PC-9 (cell line): ENCODE measurements at regions not wholly inside any gene's neighbourhood (a gene's known extent, or its start where the extent isn't known, plus 50 kb on each side); places are given as distances from the start of the nearest gene placed in this dataset.

Experiments
- BruUV-seq: library from RNA; stranded (reverse); fragments of 400-500 nt; replicated peaks from 2 replicates; lab custom pipeline; 2021; lab: Mats Ljungman, UMichigan
- CTCF ChIA-PET: fragments of 300-600 bp; sonication (Branson Sonifier 250); formaldehyde crosslinking; loops from one replicate; lab custom pipeline; 2022; ENCODE audit warnings: antibody characterized with exemption; lab: Charles Lee
- POLR2A ChIA-PET: fragments of 300-600 bp; sonication (Branson Sonifier 250); formaldehyde crosslinking; loops from one replicate; lab custom pipeline; 2022; ENCODE audit warnings: antibody characterized with exemption; ENCODE audit not compliant: unreplicated experiment; lab: Charles Lee
- DNase-seq, 2 experiments: peaks; one replicate each; pipeline versions ENCODE4 v3.0.0 to v3.0.0-alpha.2; 2015 to 2022; ENCODE audit warnings: mixed read lengths in 1 of 2
- H2AFZ ChIP-seq: fragments of 200-600 bp; sonication (generic); 2 replicates; pipeline ENCODE4 v1.8.1; 2017; ENCODE audit warnings: antibody characterized with exemption
- H3F3A ChIP-seq: fragments of 200-600 bp; sonication (generic); 2 replicates; pipeline ENCODE4 v1.8.1; 2017; ENCODE audit warnings: antibody characterized with exemption, mild to moderate bottlenecking, low read depth; ENCODE audit not compliant: insufficient read depth
- H3K27ac ChIP-seq: fragments of 200-600 bp; sonication (generic); 2 replicates; pipeline ENCODE4 v1.6.1; 2016; ENCODE audit warnings: mixed run types
- H3K27me3 ChIP-seq: fragments of 200-600 bp; sonication (generic); 2 replicates; pipeline ENCODE4 v1.6.1; 2016; ENCODE audit warnings: low read depth, mixed run types; ENCODE audit not compliant: insufficient read depth
- H3K36me3 ChIP-seq: fragments of 200-600 bp; sonication (generic); 2 replicates; pipeline ENCODE4 v1.6.1; 2016; ENCODE audit warnings: low read depth, mixed run types
- H3K4me1 ChIP-seq: fragments of 200-600 bp; sonication (generic); replicated peaks from 2 replicates; pipeline ENCODE4 v1.6.1; 2016; ENCODE audit warnings: mixed run types; ENCODE audit not compliant: insufficient read depth
- H3K4me2 ChIP-seq: fragments of 200-600 bp; sonication (generic); 2 replicates; pipeline ENCODE4 v1.6.1; 2017; ENCODE audit warnings: mixed run types
- H3K4me3 ChIP-seq: fragments of 200-600 bp; sonication (generic); 2 replicates; pipeline ENCODE4 v1.6.1; 2016; ENCODE audit warnings: mixed run types
- H3K79me2 ChIP-seq: fragments of 200-600 bp; sonication (generic); 2 replicates; pipeline ENCODE4 v1.6.1; 2017; ENCODE audit warnings: low read depth, mixed run types
- H3K9me2 ChIP-seq: fragments of 200-600 bp; sonication (generic); 2 replicates; pipeline ENCODE4 v1.8.1; 2017; ENCODE audit warnings: mild to moderate bottlenecking; ENCODE audit not compliant: insufficient read depth
- H3K9me3 ChIP-seq: fragments of 200-600 bp; sonication (generic); 2 replicates; pipeline ENCODE4 v1.8.1; 2016; ENCODE audit warnings: low read depth; ENCODE audit not compliant: insufficient read depth
- H4K20me1 ChIP-seq: fragments of 200-600 bp; sonication (generic); 2 replicates; pipeline ENCODE4 v1.8.1; 2017; ENCODE audit not compliant: insufficient read depth
- EZH2 ChIP-seq: fragments of 200-600 bp; sonication (generic); IDR thresholded peaks from 2 replicates; pipeline ENCODE4 v1.8.0; 2017; ENCODE audit warnings: antibody characterized with exemption, low read depth
- intact Hi-C: fragments of 100-400 bp; cut with micrococcal nuclease; formaldehyde crosslinking; loops from one replicate; pipeline ENCODE4 v1.10.0; 2022; ENCODE audit not compliant: unreplicated experiment
- TF ChIP-seq, protein P1 (sequence below): fragments of 200-600 bp; sonication (generic); conservative IDR thresholded peaks from 2 replicates; pipeline ENCODE4 v1.6.1; 2017; ENCODE audit warnings: mixed run types, antibody characterized with exemption, mild to moderate bottlenecking, moderate library complexity

DNA sequence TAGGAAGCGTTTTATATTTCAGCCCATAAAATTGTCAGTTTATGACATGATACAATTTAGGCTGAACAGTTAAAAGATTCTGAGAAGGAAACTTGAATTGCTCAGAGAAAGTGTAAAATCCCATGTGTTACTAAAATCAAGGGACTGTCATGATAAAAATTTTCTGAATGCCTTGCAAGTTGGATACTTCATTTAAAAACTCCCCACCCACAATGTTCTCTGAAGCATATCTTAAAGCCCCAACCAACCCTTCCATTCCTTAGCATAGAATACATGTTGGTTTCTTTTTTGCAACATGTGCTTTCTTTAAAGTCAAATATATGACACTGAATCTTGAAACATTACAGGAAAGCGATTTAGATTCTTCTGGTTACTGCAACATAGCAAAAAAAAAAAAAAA, 97.4 kb downstream of the MRPL39 start:
- Histone ChIP-seq H3K36me3 (no peaks in the 10 kb centered on the region), H2AFZ (no peak overlapping the region), H3K4me3 (no peak overlapping the region), H3F3A (no peaks in the 10 kb centered on the region), H3K4me2 (no peak overlapping the region), H3K9me2 (no peaks in the 10 kb centered on the region), H3K27ac (no peak overlapping the region), H4K20me1 (no peaks in the 10 kb centered on the region), H3K27me3 (no peaks in the 10 kb centered on the region), H3K79me2 (no peaks in the 10 kb centered on the region), H3K9me3 (no peaks in the 10 kb centered on the region), H3K4me1 (no peaks in the 10 kb centered on the region)
- intact Hi-C loops, result no loop called here
- TF ChIP-seq EZH2, result no peak
- TF ChIP-seq, protein P1, sequence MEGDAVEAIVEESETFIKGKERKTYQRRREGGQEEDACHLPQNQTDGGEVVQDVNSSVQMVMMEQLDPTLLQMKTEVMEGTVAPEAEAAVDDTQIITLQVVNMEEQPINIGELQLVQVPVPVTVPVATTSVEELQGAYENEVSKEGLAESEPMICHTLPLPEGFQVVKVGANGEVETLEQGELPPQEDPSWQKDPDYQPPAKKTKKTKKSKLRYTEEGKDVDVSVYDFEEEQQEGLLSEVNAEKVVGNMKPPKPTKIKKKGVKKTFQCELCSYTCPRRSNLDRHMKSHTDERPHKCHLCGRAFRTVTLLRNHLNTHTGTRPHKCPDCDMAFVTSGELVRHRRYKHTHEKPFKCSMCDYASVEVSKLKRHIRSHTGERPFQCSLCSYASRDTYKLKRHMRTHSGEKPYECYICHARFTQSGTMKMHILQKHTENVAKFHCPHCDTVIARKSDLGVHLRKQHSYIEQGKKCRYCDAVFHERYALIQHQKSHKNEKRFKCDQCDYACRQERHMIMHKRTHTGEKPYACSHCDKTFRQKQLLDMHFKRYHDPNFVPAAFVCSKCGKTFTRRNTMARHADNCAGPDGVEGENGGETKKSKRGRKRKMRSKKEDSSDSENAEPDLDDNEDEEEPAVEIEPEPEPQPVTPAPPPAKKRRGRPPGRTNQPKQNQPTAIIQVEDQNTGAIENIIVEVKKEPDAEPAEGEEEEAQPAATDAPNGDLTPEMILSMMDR, result no peak
- no peak for DNase-seq
- no TSS peak for BruUV-seq
- POLR2A ChIA-PET, result no interaction called here
- CTCF ChIA-PET, result no interaction called here

DNA sequence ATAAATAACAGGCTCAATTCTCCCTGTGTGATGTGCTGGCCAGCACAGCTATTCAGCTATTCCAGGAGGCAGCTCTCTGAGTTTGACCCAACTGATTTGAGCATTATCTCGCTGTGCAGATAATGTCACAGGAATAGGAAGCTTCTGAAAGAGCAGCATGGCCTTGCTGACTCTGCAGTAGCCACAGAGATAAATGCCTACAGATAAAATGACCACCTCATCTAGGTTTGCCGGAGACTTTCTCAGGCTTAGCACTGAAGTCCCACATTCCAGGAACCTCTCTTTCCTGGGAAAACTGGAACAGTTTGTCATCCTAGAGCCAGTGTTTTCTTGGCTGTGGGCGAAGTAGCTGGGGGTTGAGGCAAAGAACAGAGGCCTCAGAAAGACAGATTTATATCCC, 98.9 kb downstream of the MRPL39 start:
- BruUV-seq, result no TSS peak
- Histone ChIP-seq H3K9me2 (no peaks in the 10 kb centered on the region), H3K4me2 (no peak overlapping the region), H3K79me2 (no peaks in the 10 kb centered on the region), H3K4me1 (no peaks in the 10 kb centered on the region), H3K27me3 (no peaks in the 10 kb centered on the region), H3K4me3 (no peak overlapping the region), H3F3A (no peaks in the 10 kb centered on the region), H3K9me3 (no peaks in the 10 kb centered on the region), H3K27ac (no peak overlapping the region), H2AFZ (no peak overlapping the region), H3K36me3 (no peaks in the 10 kb centered on the region), H4K20me1 (no peaks in the 10 kb centered on the region)
- TF ChIP-seq, protein P1, result no peak
- no peak for TF ChIP-seq EZH2
- no peak for DNase-seq
- intact Hi-C loops, result no loop called here
- ChIA-PET CTCF (no interaction called here), POLR2A (no interaction called here)

DNA sequence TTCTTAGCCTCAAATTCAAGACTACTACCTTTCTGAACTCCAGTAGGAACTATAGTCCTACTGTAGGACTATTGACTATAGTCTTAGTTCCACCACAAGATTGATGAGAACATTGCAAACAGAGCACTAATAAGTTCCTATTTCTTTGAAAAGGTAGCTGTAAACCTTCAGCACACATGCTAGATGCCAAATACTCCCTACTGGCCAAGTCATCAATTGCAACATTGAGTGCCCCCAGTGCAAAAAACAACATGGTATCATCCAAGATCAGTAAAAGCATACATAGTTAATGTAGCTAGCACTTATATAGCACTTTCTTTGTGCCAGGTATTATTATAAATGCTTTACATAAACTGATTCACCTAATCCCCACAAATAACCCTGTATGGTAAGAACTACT, 99.8 kb downstream of the MRPL39 start:
- no peak overlapping the region for H3K4me2 ChIP-seq
- intact Hi-C loops, result no loop called here
- H2AFZ ChIP-seq, result no peak overlapping the region
- H3K4me3 ChIP-seq, result no peak overlapping the region
- no peaks in the 10 kb centered on the region for H3K36me3 ChIP-seq
- no TSS peak for BruUV-seq
- DNase-seq, result no peak
- H3K79me2 ChIP-seq, result no peaks in the 10 kb centered on the region
- POLR2A ChIA-PET, result no interaction called here
- H3K9me2 ChIP-seq, result no peaks in the 10 kb centered on the region
- H3K4me1 ChIP-seq, result no peaks in the 10 kb centered on the region
- no peaks in the 10 kb centered on the region for H3K27me3 ChIP-seq
- no peaks in the 10 kb centered on the region for H3K9me3 ChIP-seq
- H4K20me1 ChIP-seq, result no peaks in the 10 kb centered on the region
- H3F3A ChIP-seq, result no peaks in the 10 kb centered on the region
- CTCF ChIA-PET, result no interaction called here
- TF ChIP-seq EZH2, result no peak
- TF ChIP-seq, protein P1, result no peak
- no peak overlapping the region for H3K27ac ChIP-seq
